GM12801 (cell line): ENCODE measurements at regions not wholly inside any gene's neighbourhood (a gene's known extent, or its start where the extent isn't known, plus 50 kb on each side); places are given as distances from the start of the nearest gene placed in this dataset.

Source experiments
- CTCF ChIP-seq: IDR thresholded peaks from one replicate; pipeline ENCODE4 v1.5.1; 2011; ENCODE audit warnings: control low read depth; ENCODE audit not compliant: insufficient read length; ENCODE audit errors: extremely low read depth

GRCh38 chr9:119793218-119793617 lies 424.0 kb upstream of the BRINP1 start:
- no peak for TF ChIP-seq CTCF

- no peak for TF ChIP-seq CTCF
Measured at GRCh38 chr9:119792242-119792641, 423.0 kb upstream of the BRINP1 start.

- no peak for TF ChIP-seq CTCF
Measured at GRCh38 chr9:119789987-119790386, 420.8 kb upstream of the BRINP1 start.

GRCh38 chr9:119788921-119789320 lies 419.7 kb upstream of the BRINP1 start:
- no peak for TF ChIP-seq CTCF

- no peak for TF ChIP-seq CTCF
Measured at GRCh38 chr9:119781886-119782285, 412.7 kb upstream of the BRINP1 start.

GRCh38 chr9:119775410-119775809 lies 406.2 kb upstream of the BRINP1 start:
- TF ChIP-seq CTCF, result no peak

GRCh38 chr9:119773823-119774222 lies 404.6 kb upstream of the BRINP1 start:
- TF ChIP-seq CTCF, result no peak

GRCh38 chr9:119771341-119771740 lies 402.1 kb upstream of the BRINP1 start:
- no peak for TF ChIP-seq CTCF
